Adipose tissue (tissue), 3 donors: ENCODE measurements at regions not wholly inside any gene's neighbourhood (a gene's known extent, or its start where the extent isn't known, plus 50 kb on each side); places are given as distances from the start of the nearest gene placed in this dataset.
"Not testable (repeated sequence)": the region's sequence is repeated elsewhere in the genome, so short reads cannot be mapped to it uniquely, and the experiment has no call there.

Source experiments
- H3K27ac ChIP-seq: one replicate; pipeline ENCODE4 v1.5.1; 2013; ENCODE audit warnings: low read depth, low read length
- WGBS, 3 donors: extraction: QIAGEN DNeasy Blood & Tissue Kit; methylation state at CpG; one replicate each; pipeline ENCODE4 v1.1.7; 2013; 5-methylcytosine and 5-hydroxymethylcytosine counted together
- donor health status: healthy with polysubstance abuse.
- donor health status: Bipolar disorder and iron deficiency.
- donor health status: healthy.

DNA sequence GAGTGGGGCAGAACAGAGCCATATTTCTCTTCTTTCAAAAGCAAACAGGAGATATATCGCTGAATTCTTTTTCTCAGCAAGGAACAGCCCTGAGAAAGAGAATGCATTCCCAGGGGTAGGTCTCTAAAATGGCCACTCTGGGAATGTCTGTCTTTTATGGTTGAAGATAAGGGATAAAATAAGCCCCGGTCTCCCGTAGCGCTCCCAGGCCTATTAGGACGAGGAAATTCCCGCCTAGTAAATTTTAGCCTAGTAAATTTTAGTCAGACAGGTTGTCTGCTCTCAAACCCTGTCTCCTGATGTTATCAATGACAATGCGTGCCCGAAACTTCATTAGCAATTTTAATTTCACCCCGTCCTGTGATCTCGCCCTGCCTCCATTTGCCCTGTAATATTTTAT lies 73.9 kb upstream of the WIPF1 start:
- H3K27ac ChIP-seq, result not testable (repeated sequence)
- WGBS, 3 donors, result 96 to 99% (median 98%) methylated on average over 10 of the region's 10 CpGs

DNA sequence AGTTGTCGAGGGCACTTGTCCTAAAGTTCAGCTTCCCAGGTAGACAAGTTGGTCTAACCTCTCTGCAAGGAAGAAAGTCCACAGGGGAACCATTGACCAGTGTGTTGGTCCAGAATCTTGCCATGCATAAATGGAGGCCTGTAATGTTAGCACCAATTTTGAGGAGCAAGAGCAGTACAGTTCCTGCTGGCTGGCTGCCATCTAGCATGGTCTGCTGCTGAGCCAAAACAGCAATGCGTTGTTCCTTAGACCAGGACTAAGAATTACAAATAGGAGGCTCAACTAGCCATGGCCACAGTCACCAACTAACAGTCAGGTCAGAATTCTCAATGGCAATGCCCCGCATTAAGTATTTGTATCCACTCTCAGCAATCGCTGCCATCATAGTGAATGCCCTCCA lies 72.8 kb upstream of the WIPF1 start:
- H3K27ac ChIP-seq, result no peak overlapping the region
- 79 to 94% (median 82%) methylated on average over 4 of the region's 4 CpGs for WGBS, 3 donors

DNA sequence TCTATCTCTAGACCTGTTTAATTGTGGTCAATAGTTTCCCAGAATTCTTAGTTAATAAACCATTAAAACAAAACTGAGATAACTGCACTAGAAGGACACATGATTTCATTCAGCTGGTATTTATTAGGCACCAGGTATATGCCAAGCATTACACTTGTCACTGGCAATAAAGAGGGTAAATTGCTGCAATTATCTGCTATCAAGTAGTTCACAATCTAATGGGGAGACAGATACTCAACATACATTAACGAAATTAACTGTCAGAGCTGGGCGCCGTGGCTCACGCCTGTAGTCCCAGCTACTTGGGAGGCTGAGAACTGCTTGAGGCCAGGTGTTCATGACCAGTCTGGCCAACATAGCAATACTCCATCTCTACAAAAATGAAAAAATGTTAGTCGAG lies 71.7 kb upstream of the WIPF1 start:
- H3K27ac ChIP-seq, result no peak overlapping the region
- 94 to 97% (median 96%) methylated on average over 5 of the region's 5 CpGs for WGBS, 3 donors

DNA sequence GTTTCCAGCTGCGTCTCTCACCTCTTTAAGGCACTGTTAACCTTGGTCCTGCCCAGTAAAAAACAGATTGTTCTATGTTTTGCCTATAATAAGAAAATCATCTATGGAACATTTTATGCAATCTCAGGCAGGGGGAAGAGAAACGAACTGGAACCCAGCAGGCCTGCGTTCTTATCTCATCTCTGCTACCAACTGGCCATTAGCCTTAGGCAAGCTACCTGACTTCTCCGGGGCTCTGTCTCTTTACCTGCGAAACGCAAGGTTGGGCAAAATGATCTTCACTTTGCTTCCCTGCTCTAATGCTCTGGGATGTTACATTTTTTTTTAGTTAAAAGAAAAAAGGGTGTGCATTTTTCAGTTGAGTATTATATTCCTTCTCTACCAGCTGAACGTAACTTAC lies 70.5 kb upstream of the WIPF1 start:
- 80 to 89% (median 81%) methylated on average over 7 of the region's 7 CpGs for WGBS, 3 donors
- no peak overlapping the region for H3K27ac ChIP-seq

DNA sequence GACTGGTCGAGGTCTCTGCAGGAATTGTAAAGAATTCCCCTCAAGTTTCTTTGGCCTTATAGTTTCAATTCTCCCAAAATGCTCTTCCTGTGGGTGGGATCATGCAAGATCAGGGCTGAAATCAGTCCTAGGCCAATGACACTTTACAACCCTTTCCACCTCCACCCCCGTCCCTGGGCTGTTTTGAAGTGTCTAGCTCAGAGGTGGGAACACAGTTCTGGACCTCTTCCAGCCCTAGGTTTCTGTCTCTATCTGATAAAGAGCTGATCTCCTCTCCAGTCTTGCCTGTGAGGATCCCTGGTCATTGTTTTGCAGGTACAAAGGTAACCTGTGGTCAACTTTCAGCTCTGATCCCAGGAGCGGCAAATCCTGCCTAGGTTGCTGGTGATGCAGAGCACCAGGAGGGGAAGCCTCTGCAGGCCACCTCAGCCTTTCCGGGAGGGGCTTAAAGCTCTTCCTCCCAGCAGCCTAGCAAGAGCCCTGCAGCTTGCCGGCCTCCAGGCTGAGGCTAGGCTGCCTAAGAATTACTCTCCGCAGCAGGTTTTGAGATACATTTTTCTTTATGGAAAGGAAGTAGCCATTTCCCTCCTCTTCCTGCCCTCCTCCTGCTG lies 69.8 kb upstream of the WIPF1 start:
- no peak overlapping the region for H3K27ac ChIP-seq
- WGBS, 3 donors, result 29 to 78% (median 37%) methylated on average over 6 of the region's 6 CpGs

DNA sequence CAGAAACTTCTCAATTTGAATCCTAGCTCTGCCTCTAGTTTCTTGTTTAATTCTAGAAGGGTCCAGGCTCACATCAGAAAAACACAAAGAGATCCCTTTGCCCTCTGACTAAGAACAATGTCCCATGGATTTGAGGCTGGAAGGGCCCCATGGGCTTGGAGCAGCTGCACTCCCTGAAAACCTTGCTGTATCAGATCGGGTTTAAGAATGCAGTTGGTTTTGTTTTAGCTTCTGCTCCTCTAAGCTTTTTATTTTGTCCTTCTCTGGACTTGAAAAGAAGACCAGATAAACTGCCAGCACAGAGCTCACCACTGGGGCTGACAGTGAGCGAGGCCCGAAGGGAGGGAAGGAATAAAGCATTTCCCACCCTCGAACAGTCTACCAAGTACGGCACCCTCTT lies 69.2 kb upstream of the WIPF1 start:
- 45 to 88% (median 48%) methylated on average over 5 of the region's 5 CpGs for WGBS, 3 donors
- no peak overlapping the region for H3K27ac ChIP-seq

DNA sequence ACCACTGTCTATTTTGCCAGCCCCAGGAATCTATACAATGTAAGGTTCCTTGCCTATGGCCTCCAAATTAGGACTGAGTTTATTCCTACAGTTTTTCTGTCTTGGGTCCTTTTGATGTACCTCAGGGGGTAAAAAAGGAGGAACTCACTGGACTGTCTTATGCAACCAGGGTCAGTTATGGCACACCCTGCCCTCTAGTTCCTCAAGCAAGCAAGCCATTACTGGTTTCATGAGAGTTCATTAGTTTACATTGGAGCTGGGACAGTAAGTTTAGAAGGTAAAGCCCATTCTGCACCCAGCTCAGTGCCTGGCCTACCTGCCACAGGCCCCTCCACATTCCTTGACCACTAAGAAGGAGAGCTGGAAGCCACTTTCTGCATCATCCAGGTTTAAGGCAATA lies 68.7 kb upstream of the WIPF1 start:
- H3K27ac ChIP-seq, result no peak overlapping the region

DNA sequence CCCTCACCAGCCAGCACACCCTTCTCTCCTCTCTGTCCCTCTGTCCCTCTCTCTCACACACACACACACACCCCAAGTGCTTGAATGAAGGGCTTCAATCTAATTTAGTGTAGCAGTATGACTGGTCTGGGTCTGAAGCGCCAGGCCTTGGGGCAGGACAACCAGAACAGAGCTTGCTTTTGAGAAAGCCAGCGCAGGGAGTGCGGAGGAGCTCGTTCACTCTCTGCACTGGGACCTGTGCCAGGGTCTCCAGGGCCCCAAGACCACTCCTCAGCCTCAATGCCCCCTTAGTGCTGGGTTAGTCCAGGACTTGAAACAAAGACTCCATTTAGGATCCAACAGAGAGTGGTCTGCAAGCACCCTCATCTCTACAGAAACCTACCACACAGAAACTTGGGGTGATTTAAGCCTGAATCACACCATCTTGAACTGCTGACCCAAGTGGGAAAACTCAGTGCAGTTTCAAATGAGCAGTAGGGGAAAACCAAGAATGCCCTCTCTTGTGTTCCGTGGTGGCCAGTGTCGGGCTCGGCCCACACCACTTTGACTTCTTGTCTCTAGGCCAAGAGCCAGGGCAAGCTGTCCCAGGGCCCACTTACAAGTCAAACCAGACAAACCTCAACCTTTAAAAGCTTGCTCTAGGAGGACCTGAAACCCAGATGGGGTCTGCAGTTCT lies 66.6 kb upstream of the WIPF1 start:
- 90 to 95% (median 94%) methylated on average over 7 of the region's 7 CpGs for WGBS, 3 donors
- H3K27ac ChIP-seq, result no peak overlapping the region

DNA sequence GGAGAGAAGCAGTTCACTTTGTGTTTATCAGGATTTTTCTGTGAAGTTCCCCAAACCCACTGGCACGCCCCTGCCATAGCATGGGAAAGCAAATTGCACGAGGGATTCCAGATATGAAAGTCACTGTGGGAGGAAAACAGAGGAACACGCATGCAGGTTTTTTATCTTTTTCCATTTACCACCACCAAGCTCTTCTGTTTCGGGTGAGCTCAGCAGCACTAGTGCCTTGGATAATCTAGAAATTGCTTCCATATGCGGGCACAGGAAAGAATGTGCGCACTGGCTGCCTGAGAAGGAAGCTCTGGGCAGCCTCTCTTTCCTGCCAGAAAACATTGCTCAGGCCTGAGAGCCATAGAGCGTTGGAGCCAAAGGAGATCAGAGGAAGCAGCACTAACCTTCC lies 65.9 kb upstream of the WIPF1 start:
- 36 to 75% (median 49%) methylated on average over 7 of the region's 7 CpGs for WGBS, 3 donors
- no peak overlapping the region for H3K27ac ChIP-seq

DNA sequence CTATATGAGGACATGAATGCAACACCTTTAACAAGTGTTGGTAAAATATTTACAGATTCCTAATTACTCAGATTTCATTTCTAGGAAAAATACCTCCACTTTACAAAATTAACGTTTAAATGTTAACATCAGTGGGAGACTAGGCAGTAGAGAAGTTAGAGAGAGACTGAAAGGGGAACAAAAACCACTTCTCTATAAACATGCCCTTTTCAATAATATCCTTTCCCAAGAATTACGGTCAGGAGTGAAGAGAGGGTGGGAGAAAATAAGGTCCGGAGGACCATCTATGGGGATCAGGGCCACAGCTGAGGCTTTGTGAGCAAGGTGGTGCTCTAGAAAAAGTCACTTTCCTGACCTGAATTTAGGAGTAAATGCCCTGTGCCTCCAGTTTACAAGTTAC lies 65.3 kb upstream of the WIPF1 start:
- 51 to 77% (median 68%) methylated on average over 3 of the region's 3 CpGs for WGBS, 3 donors

DNA sequence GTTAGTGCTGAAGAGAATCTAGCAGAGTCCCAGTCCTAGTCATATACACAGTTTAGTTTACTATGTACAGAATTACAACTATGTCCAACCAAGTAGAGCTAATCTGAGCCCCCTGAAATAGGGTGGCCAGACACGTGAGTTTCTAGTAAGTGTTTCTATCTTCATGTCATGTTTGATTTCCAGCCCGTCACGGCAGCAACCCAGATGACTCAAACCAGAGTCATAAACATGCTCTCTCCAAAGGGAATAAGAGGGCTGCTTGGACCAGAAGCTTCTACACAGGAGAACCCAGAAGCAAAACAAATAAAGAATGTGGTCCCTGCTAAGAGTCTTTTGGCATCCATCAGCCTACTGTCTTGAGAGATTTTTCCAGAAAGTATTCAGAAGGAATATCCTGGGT lies 64.9 kb upstream of the WIPF1 start:
- H3K27ac ChIP-seq, result no peak overlapping the region
- 57 to 75% (median 69%) methylated on average over 3 of the region's 3 CpGs for WGBS, 3 donors

More for the DNA sequence above, 65.3 kb upstream of the WIPF1 start:
- H3K27ac ChIP-seq, result no peak overlapping the region

DNA sequence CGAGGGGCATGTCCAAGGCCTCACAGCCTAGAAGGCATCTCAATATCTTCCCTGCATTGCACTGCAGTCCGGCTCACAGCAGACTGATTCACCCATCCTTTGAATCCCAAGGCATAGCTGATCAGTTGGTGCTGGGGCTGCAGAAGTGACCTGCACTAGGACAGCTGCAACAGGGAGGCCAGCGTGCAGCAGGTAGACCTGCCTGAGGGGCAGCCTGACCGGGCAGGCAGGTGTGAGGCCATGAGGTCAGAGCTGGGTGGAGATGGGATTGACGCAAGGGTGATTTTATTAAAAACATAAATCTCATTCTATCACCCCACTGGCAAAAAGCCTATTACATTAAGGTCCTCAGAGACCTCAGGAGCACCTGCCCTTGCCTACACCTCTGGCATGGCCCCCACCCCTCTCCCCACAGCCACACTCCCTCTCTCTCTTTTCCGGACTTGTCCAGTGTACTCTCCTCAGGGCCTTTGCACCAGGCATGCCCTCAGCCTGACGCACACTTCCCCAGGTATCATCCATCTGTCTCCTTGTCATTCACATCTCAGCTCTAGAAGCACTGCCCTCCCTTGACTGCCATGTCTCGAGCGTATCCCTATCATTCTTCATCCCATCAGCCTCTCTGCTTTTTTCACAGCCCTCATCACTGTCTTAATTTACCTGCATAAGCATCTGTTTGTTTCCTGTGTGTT lies 63.5 kb upstream of the WIPF1 start:
- 90 to 93% (median 91%) methylated on average over 9 of the region's 9 CpGs for whole genome bisulfite sequencing, 3 donors
- no peak overlapping the region for H3K27ac ChIP-seq

DNA sequence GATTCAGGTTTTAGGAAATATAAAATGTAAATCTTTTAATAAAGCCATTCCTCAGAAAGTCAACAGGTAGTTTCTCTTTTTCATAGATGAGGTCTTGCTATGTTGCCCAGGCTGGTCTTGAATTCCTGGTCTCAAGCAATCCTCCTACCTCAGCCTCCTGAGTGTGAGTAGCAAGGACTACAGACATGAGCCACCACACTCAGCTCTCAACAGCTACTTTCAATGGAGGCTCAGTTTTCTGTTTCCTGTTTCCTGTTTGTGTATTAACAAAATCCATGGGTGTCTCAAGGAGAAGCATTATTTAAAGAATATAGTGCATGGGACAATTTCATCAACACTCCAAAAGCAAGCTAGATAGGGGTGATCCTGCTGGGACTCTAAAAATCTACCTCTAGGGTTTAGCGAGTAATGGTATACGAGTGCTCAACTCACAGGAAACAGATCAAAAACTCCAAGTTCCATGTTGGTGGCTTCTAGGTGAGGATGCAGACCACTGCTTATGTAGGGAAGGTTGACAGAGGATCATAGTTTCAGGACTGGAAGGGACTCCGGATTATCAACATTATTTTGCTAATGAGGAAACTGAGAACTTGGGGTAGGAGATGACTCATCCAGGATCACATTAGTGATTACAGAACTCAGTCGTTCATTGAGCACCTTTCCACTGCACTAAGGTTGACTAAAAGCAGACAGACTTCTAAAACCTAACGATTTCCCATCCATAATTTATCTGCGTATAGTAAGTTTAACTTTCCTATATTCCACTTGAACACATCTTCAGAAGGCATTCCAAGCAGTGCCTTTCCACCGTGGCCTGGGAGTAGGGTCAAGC lies 61.7 kb upstream of the WIPF1 start:
- 74 to 93% (median 74%) methylated on average over 7 of the region's 7 CpGs for WGBS, 3 donors
- no peak overlapping the region for H3K27ac ChIP-seq

DNA sequence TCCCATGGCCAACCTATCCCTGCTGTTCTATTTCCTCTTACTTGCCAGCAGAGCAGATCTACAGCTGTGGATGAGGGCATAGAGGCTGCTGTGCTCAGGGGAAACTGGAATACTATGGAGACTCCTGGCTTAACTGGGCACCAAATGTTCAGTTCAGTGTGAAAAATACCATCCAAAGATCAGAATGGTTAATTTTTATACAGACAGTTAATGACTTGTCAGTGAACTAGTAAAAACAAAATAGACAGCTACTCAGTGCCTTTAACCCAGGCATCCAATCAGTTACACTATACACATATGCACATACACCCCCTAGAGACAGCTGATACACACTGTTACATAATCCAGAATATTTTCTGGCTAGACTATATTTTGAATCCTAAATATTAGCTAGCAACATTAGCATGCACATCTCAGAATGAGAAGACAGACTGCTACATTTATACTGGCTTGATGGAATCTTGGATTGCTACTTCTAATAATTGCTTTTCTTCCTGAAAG lies 59.1 kb upstream of the WIPF1 start:
- no peak overlapping the region for H3K27ac ChIP-seq

DNA sequence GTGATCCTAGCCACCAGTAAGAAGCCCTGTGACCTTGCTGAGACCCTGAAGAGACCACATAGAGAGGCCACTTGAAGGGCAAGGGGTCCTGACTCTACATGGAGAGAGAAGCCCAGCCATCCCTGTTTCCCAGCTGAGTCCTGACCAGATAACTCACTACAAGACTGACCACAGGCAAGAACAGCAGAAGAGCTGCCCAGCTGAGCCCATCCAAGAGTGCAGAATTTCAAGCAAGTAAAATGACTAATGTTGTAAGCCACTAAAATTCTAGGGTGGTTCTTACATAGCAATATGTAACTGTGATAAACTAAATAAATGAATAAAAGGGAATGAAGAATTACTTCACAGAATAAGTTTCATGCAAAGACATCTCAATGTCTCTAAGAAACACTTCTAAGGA lies 58.4 kb upstream of the WIPF1 start:
- H3K27ac ChIP-seq, result no peak overlapping the region

DNA sequence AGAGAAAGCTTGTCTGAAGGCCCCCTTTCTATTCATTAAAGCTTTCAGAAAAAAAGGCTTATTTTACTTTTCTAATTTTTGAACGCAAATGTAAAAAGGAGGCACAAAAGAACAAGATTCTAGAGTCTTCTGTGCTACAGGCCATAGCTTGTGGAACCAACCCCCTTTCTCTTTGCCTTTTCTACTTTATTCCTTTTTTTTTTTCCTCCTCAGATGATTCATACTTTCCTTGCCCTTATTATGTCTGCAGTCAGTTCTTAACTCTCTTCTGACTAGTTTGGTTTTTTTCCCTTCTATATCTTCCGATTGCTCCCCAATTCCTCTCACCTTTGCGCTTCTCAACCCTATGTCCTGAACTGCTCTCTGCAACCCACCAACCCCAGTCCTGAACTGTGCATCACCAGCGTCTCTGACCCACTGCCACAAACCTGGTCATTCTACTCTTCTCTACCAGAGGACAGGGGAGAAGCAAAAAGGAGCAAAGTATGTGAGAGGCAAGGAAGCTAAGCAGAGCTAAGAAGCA lies 56.9 kb upstream of the WIPF1 start:
- 95% methylated on average over 4 of the region's 4 CpGs for WGBS, 3 donors
- no peak overlapping the region for H3K27ac ChIP-seq

DNA sequence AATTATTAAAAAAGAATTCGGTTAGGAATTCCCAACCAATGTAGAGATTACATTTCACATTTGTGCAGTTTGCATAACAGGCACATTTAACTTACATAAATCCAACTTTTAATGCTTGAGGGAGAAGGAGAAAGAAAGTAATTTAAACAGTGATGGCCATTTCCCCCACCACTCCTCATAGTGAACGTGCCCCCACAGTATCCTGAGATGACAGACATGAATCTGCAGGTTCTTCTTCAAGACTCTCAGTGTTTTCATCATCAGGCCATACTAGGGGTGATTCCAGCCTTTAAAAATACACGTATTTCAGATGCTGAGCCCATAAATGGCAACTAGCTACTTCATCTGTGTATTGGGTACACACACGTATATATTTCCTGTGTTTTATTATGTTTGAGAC lies 51.3 kb upstream of the WIPF1 start:
- H3K27ac ChIP-seq, result no peak overlapping the region
- 95 to 97% (median 97%) methylated on average over 4 of the region's 4 CpGs for WGBS, 3 donors
